GM21825 (cell line): ENCODE measurements at regions not wholly inside any gene's neighbourhood (a gene's known extent, or its start where the extent isn't known, plus 50 kb on each side); places are given as distances from the start of the nearest gene placed in this dataset.

Experiments used
- ATAC-seq: cut with Tn5 transposase; IDR thresholded peaks from one replicate; pipeline ENCODE4 v1.9.1; 2021; ENCODE audit warnings: mild to moderate bottlenecking, moderate library complexity; ENCODE audit not compliant: unreplicated experiment

- no peak for ATAC-seq
Measured at GRCh38 chr5:74143151-74143550, 497.4 kb downstream of the ENC1 start.

- no peak for ATAC-seq
Measured at GRCh38 chr5:74141053-74141452, 499.5 kb downstream of the ENC1 start.

DNA sequence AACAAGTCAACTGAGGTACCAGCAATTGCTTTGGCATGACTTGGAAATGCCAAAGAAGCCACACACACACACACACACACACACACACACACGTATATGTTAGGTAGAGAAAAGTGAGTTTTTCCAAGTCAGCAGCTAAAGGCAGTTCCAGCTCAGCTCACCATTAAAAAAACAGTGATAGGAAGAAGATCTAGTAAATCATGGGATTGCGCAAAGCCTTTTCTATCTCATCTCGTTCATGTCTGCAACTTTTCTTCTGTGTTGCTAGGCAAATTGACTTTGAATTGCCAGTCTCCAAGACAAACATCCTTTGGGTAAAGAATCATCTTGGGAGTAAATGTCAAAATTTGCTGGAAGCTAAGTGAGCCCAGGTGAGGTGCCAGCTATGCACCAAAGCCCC is 500.1 kb downstream of the ENC1 start:
- ATAC-seq = no peak

GRCh38 chr5:74139589-74139988 is 500.9 kb downstream of the ENC1 start:
- no peak for ATAC-seq

GRCh38 chr5:74138721-74139120 is 501.8 kb downstream of the ENC1 start:
- ATAC-seq = no peak

GRCh38 chr5:74136276-74136825 is 504.2 kb downstream of the ENC1 start:
- no peak for ATAC-seq

DNA sequence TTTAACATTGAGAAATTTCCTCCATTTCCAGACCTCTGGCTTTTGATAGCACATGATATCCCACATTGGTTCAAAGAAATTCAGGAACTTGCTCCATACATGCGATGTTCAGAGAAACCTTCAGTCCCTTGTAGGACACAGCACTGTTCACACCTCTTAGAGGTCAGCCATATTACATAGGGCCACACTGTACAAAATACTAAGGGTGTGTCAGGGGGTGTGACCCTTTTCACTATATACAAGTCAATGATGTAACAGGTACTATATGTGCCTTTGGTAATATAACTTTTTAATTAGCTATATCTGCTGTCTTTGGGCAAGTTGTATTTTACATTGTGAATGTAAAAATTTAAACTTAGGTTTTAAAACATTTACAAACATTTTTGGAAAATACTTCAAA is 505.5 kb downstream of the ENC1 start:
- ATAC-seq = no peak

- ATAC-seq = no peak
Measured at GRCh38 chr5:74132485-74132884, 506.5 kb downstream of the ARHGEF28 start.

DNA sequence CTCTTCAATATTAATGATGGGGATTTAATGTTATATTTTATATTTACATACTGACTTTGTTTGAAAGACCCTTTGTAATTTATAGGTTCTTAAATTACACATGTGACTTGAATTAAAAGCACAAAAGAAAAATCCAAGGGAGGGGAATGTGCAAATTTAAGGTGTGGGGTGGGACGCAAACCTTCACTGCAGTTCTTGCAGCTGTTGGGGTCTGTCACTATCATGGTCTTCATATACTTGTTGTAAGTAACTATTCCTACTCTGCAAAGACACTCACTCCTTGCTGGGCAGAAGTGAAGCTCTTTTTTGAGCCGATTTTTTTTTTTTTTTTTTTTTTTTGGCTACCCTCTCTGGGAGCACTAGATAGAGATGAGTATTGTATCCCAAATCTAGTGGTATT is 505.3 kb downstream of the ARHGEF28 start:
- no peak for ATAC-seq

DNA sequence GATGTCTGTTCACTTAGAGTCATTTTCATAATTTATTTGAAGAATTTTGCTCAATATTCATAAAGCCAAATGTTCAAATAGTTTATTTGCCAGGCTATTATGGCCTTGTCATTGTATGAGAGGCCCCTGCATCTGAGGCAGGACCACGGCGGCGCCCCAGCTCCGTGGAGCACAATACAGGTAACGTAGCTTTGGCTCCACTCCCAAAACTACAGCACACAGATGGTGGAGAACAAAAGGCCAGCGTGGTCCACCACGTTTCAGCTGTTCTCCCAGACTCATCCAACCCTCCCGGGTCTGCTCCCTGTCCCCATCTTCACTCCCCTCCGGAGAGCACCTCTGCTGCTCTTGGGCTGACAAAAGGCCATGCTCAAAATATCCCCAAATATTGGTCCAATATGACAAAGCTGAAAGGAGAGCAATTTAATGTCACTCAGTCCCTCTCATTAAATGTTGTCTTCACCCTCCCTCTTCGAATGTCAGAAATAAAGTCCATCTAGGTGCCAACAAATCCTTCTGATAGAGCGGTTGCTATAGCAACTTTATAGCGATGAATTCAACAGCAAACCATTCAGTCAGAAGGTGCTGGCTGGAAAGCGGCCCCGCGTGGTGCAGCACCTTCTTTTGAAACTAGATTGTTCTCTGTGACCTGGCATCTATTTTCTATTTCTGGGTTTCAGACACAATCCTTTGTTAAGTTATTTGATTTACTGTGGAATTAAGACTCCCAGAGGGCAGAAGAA is 504.3 kb downstream of the ARHGEF28 start:
- ATAC-seq = no peak

DNA sequence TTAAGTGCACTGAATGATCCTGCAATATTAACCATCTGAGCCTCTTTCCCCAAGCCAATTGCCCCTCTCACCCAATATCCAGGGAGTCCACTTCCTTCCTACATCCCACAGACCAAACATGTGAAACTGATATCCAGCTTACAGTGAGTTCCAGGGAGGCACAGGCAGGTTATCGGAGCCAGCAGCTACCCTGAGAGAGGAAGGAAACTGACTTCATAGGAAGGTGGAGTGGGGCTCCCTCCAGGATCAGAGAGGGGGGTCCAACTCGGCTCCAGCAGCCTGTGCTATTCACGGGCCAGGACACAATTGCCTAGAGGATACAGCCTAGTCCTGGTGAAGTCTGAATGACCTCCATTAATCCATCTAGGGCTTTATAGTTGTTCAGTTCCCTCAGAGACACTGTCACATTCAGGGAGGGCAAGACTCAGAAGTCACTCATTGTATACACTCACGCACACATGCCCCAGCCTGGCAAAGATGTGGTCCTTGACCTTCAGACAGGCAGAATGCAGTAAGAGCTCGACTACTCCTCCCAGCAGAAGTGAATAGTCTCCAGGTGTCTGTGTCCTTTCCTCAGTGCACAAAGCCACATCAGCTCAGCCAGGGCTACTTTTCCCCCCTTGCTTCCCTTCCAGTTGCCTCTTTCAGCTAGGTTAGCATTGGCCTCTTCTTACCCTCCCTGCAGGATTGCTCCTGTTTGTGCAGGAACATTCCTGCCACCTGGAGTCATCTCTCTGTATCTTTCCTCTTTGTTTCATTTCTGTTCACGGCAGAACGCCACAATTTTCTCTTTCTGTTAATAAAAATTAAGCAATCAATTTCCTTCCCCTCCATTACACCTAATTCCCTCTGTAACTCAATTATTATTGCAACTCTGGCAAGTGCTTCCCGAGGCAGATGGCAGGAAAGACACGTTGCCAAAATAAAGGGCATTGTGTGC is 501.7 kb downstream of the ARHGEF28 start:
- no peak for ATAC-seq

DNA sequence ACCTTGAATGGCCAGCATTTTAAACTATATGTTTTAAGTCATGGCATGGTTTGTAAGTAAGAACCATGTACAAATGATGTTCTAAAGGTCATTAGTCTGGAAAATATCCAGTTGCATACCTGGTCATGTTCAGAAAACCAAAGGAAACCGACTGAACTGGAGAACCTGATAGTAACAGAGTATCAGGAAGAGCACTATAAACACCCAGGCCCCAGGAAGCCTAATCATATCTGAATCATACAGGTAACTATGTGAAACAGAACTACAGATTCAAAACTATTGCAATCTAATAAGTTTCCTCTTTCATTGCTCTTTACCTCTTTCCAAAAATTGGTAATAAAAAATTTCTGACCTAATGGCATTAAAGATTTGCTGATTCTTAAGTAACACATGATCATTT is 500.3 kb downstream of the ARHGEF28 start:
- ATAC-seq = no peak

DNA sequence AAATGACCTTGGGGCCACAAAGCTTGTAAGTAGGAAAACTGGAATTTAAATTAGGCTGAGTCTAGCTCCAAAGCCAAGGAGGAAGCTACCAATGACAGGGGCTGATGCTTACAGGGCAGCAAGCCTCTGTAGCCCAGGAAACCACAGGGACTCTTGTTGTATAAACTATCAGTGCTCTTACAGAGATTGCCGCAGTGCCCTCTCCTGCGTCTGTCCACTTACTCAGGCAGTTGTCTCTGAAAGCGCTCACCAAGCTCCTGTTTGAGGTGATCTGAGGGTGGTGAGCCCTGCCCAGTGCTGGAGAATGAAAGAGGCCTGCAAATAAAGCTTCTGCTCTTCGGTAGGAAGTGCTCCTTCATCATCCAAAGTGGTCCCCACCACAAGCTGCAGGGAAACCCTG is 498.8 kb downstream of the ARHGEF28 start:
- ATAC-seq = no peak

DNA sequence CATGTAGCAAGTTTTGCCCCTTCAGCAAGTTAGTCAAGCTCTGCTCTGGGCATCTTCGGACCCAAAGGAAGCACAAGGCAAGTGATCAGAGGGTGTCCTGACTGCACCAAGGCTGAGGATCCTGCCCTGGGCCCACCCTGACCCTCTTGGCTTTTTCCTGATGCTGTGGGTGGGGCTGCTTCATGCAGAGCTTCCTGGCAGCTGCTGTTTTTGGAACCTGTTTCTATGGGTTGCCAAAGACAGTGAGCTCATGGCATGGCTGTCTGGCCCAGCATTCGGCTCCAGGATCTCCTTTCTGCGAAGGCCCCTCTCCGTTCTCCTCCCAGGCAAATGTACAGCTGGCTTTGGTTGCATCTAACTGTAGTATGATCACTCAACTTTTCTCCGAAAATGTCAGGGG is 497.9 kb downstream of the ARHGEF28 start:
- no peak for ATAC-seq

GRCh38 chr5:74122979-74123590 is 497.1 kb downstream of the ARHGEF28 start:
- ATAC-seq = no peak

DNA sequence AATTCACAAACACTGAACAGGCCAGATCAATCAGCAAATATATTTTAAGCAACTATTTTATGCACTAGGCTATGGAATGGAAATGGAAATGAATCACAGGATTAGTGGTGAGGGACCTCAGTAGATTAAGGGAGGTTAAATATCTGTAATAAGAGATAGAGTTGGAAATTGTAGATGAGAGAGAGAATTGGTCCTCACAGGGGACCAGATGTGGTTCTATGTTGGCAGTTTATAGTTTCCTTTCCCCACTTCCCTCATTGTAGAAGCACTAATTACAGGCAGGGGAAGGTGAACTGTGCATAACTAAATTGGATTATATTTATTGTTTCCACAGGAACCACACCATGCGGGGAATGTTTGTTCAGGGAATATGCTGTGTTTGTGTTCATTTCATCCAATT is 496.2 kb downstream of the ARHGEF28 start:
- ATAC-seq = no peak

- ATAC-seq = no peak
Measured at GRCh38 chr5:74120585-74120984, 494.6 kb downstream of the ARHGEF28 start.

DNA sequence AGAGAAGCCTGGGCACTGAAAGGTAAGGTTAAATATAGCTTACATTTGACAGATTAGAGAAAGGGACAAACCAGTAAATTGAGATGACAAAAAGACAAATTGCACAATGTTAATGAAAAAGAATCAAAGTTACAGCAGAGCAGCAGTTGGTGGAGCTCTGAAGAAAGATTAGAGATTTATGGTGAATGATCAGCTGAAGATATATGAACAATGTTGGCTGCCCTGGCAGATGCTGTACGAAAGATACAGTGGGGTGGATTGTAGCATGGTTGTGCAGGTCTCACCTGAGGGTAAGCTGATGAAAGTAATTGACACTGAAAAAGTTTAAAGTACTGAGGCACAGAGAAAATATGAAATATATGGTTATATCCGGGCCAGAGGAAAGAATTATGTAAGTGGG is 492.1 kb downstream of the ARHGEF28 start:
- ATAC-seq = no peak

GRCh38 chr5:74116984-74117383 is 491.0 kb downstream of the ARHGEF28 start:
- no peak for ATAC-seq

- no peak for ATAC-seq
Measured at GRCh38 chr5:74116266-74116665, 490.3 kb downstream of the ARHGEF28 start.

GRCh38 chr5:74113927-74114326 is 487.9 kb downstream of the ARHGEF28 start:
- ATAC-seq = no peak

GRCh38 chr5:74113196-74113540 is 487.2 kb downstream of the ARHGEF28 start:
- ATAC-seq = no peak
